SK-N-SH (cell line): ENCODE measurements at regions not wholly inside any gene's neighbourhood (a gene's known extent, or its start where the extent isn't known, plus 50 kb on each side); places are given as distances from the start of the nearest gene placed in this dataset.

Experiments used
- CTCF ChIA-PET: fragments of 300-600, 350-600 bp; formaldehyde crosslinking; extraction: SDS; loops from one replicate; lab custom pipeline; 2021; lab: Yijun Ruan, JAX
- POLR2A ChIA-PET: fragments of 350-600 bp; sonication (Branson Sonifier 250); formaldehyde crosslinking; extraction: SDS; loops from one replicate; lab custom pipeline; 2020; ENCODE audit warnings: antibody characterized with exemption, inconsistent platforms; lab: Yijun Ruan, JAX
- DNase-seq: peaks from one replicate; pipeline ENCODE4 v3.0.0; 2012
- H2AFZ ChIP-seq: fragments of 200-600 bp; sonication (generic); 2 replicates; pipeline ENCODE4 v1.8.1; 2016; ENCODE audit warnings: antibody characterized with exemption, mild to moderate bottlenecking, low read depth
- H3F3A ChIP-seq: fragments of 200-600 bp; sonication (generic); replicated peaks from 2 replicates; pipeline ENCODE3; 2016; ENCODE audit warnings: antibody characterized with exemption, mild to moderate bottlenecking; ENCODE audit not compliant: insufficient read depth
- H3K27ac ChIP-seq, 2 experiments: fragments of 200-500 bp in 1 of 2; fragments of 200-600 bp in 1 of 2; sonication (Bioruptor generic) in 1 of 2; sonication (generic), shearing (Covaris generic) in 1 of 2; 2 replicates each; pipeline versions ENCODE4 v1.5.1 to v1.6.1; 2014 to 2016; ENCODE audit warnings: low read depth in 2 of 2, inconsistent platforms in 1 of 2, low read length in 1 of 2, mild to moderate bottlenecking in 1 of 2, mixed read lengths in 1 of 2
- H3K27me3 ChIP-seq: fragments of 200-600 bp; sonication (generic), shearing (Covaris generic); 2 replicates; pipeline ENCODE4 v1.6.1; 2016; ENCODE audit warnings: mixed run types; ENCODE audit not compliant: insufficient read depth
- H3K36me3 ChIP-seq, 2 experiments: fragments of 200-500 bp in 1 of 2; fragments of 200-600 bp in 1 of 2; sonication (Bioruptor generic) in 1 of 2; sonication (generic) in 1 of 2; replicated peaks in 1 of 2; 2 replicates each; pipeline versions ENCODE3 to v1.5.1; 2014 to 2016; ENCODE audit warnings: low read length in 1 of 2, mild to moderate bottlenecking in 1 of 2; ENCODE audit not compliant: insufficient read depth in 2 of 2, control insufficient read depth in 1 of 2
- H3K4me1 ChIP-seq, 2 experiments: fragments of 200-500 bp in 1 of 2; fragments of 200-600 bp in 1 of 2; sonication (Bioruptor generic) in 1 of 2; sonication (generic), shearing (Covaris generic) in 1 of 2; 2 replicates each; pipeline versions ENCODE4 v1.5.1 to v1.6.1; 2014 to 2016; ENCODE audit warnings: low read depth in 1 of 2, low read length in 1 of 2, mixed run types in 1 of 2; ENCODE audit not compliant: insufficient read depth in 2 of 2, control insufficient read depth in 1 of 2
- H3K4me2 ChIP-seq: fragments of 200-600 bp; sonication (generic), shearing (Covaris generic); 2 replicates; pipeline ENCODE4 v1.6.1; 2017; ENCODE audit warnings: mixed run types
- H3K4me3 ChIP-seq, 2 experiments: fragments of 200-500 bp in 1 of 2; fragments of 200-600 bp in 1 of 2; sonication (Bioruptor generic) in 1 of 2; sonication (generic), shearing (Covaris generic) in 1 of 2; 2 replicates each; pipeline versions ENCODE4 v1.5.1 to v1.8.1; 2014 to 2016; ENCODE audit warnings: low read depth in 2 of 2, inconsistent platforms in 1 of 2, low read length in 1 of 2, mild to moderate bottlenecking in 1 of 2, mixed read lengths in 1 of 2, moderate library complexity in 1 of 2
- H3K79me2 ChIP-seq: fragments of 200-600 bp; sonication (generic); 2 replicates; pipeline ENCODE4 v1.8.1; 2017; ENCODE audit warnings: mild to moderate bottlenecking; ENCODE audit not compliant: insufficient read depth
- H3K9ac ChIP-seq: fragments of 200-600 bp; sonication (generic); 2 replicates; pipeline ENCODE4 v1.6.1; 2017; ENCODE audit warnings: mixed run types
- H3K9me2 ChIP-seq: fragments of 200-600 bp; sonication (generic); 2 replicates; pipeline ENCODE4 v1.6.1; 2017; ENCODE audit warnings: mixed run types
- H3K9me3 ChIP-seq: fragments of 200-600 bp; sonication (generic); 2 replicates; pipeline ENCODE4 v1.6.1; 2017; ENCODE audit warnings: mixed run types, mild to moderate bottlenecking, moderate library complexity
- H4K20me1 ChIP-seq: fragments of 200-600 bp; sonication (generic); 2 replicates; pipeline ENCODE4 v1.6.1; 2017; ENCODE audit warnings: mild to moderate bottlenecking, mixed run types; ENCODE audit not compliant: insufficient read depth
- CHD2 ChIP-seq: fragments of 150-350 bp; IDR thresholded peaks from 2 replicates; pipeline ENCODE4 v1.6.1; 2018; ENCODE audit warnings: low read length; ENCODE audit not compliant: partially characterized antibody
- CTCF ChIP-seq: fragments of 200-600 bp; sonication (generic); IDR thresholded peaks from 2 replicates; pipeline ENCODE4 v1.6.1; 2017; ENCODE audit warnings: antibody characterized with exemption, mild to moderate bottlenecking, moderate library complexity
- EP300 ChIP-seq, 2 experiments: IDR thresholded peaks; 2 replicates each; pipeline versions ENCODE4 v1.4.0 to v1.6.1; 2012; ENCODE audit warnings: borderline replicate concordance in 1 of 2, low read depth in 1 of 2, low read length in 1 of 2
- FOSL2 ChIP-seq: IDR thresholded peaks from 2 replicates; pipeline ENCODE4 v1.4.0; 2012; ENCODE audit warnings: low read depth, mild to moderate bottlenecking, moderate library complexity, borderline replicate concordance
- FOXM1 ChIP-seq: IDR thresholded peaks from 2 replicates; pipeline ENCODE4 v1.4.0; 2012; ENCODE audit warnings: low read depth, mild to moderate bottlenecking
- GABPA ChIP-seq: IDR thresholded peaks from 2 replicates; pipeline ENCODE4 v1.4.0; 2012; ENCODE audit warnings: low read depth, mild to moderate bottlenecking
- MXI1 ChIP-seq: IDR thresholded peaks from 2 replicates; pipeline ENCODE4 v1.6.1; 2012; ENCODE audit warnings: mild to moderate bottlenecking, low read depth, low read length, improper control_type of control experiment
- NRF1 ChIP-seq: IDR thresholded peaks from 2 replicates; pipeline ENCODE4 v1.6.1; 2012; ENCODE audit warnings: low read depth, mild to moderate bottlenecking, low read length
- POLR2AphosphoS5 ChIP-seq: IDR thresholded peaks from 2 replicates; pipeline ENCODE4 v1.6.1; 2012; ENCODE audit warnings: low read depth, low read length
- REST ChIP-seq: IDR thresholded peaks from 2 replicates; pipeline ENCODE4 v1.6.1; 2012; ENCODE audit warnings: mild to moderate bottlenecking, low read depth, low read length, moderate library complexity
- RFX5 ChIP-seq: IDR thresholded peaks from 2 replicates; pipeline ENCODE4 v1.6.1; 2012; ENCODE audit warnings: mild to moderate bottlenecking, improper control_type of control experiment, low read length
- RXRA ChIP-seq: IDR thresholded peaks from 2 replicates; pipeline ENCODE4 v1.4.0; 2012; ENCODE audit warnings: low read depth, mild to moderate bottlenecking, borderline replicate concordance
- SIN3A ChIP-seq: IDR thresholded peaks from 2 replicates; pipeline ENCODE4 v1.6.1; 2012; ENCODE audit warnings: low read depth, mild to moderate bottlenecking, low read length, moderate library complexity, borderline replicate concordance
- SMC3 ChIP-seq: IDR thresholded peaks from 2 replicates; pipeline ENCODE4 v1.6.1; 2012; ENCODE audit warnings: low read depth, low read length, improper control_type of control experiment
- TEAD4 ChIP-seq: IDR thresholded peaks from 2 replicates; pipeline ENCODE4 v1.4.0; 2012; ENCODE audit warnings: mild to moderate bottlenecking, borderline replicate concordance; ENCODE audit not compliant: insufficient read depth
- WGBS: methylation state at CpG from one replicate; pipeline ENCODE4 v1.1.6; 2017; ENCODE audit warnings: low lambda C conversion rate; 5-methylcytosine and 5-hydroxymethylcytosine counted together
- TF ChIP-seq, protein P1 (sequence below): IDR thresholded peaks from 2 replicates; pipeline ENCODE4 v1.4.0; 2012; ENCODE audit warnings: low read depth, borderline replicate concordance
- TF ChIP-seq, protein P2 (sequence below): IDR thresholded peaks from 2 replicates; pipeline ENCODE4 v1.4.0; 2012; ENCODE audit warnings: low read depth

GRCh38 chr6:56760842-56761241, 118.2 kb upstream of the DST start:
- Histone ChIP-seq H3F3A (peaks cover 7% of the 10 kb centered on the region), H3K36me3 (peaks cover 0 to 16% of the 10 kb centered on the region in 2 experiments), H3K9ac (no peak overlapping the region), H3K27me3 (no peaks in the 10 kb centered on the region), H2AFZ (no peak overlapping the region), H3K4me1 (peaks cover 12 to 45% of the 10 kb centered on the region in 2 experiments), H3K9me2 (no peaks in the 10 kb centered on the region), H3K79me2 (peaks cover 100% of the 10 kb centered on the region), H3K9me3 (no peaks in the 10 kb centered on the region), H3K4me2 (no peak overlapping the region), H3K27ac (peak overlapping the region in 1 of 2 experiments; percentile 14; a peak in 2 of 4 replicates), H3K4me3 (no peak overlapping the region), H4K20me1 (peaks cover 96% of the 10 kb centered on the region)
- WGBS, result 56% methylated on average over 1 of the region's 1 CpG
- POLR2A ChIA-PET, result no interaction called here
- TF ChIP-seq NRF1 (no peak), REST (no peak), GABPA (no peak), SIN3A (no peak), RXRA (no peak), EP300 (IDR thresholded peaks at IDR 0.05; ENCODE audit: borderline replicate concordance in 1 of 2, low read depth in 1 of 2, low read length in 1 of 2) (no peak), FOXM1 (no peak), RFX5 (no peak), CTCF (no peak), SMC3 (no peak), FOSL2 (no peak), POLR2AphosphoS5 (no peak), MXI1 (no peak), CHD2 (no peak), TEAD4 (no peak)
- TF ChIP-seq, protein P1, sequence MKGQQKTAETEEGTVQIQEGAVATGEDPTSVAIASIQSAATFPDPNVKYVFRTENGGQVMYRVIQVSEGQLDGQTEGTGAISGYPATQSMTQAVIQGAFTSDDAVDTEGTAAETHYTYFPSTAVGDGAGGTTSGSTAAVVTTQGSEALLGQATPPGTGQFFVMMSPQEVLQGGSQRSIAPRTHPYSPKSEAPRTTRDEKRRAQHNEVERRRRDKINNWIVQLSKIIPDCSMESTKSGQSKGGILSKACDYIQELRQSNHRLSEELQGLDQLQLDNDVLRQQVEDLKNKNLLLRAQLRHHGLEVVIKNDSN, result no peak
- TF ChIP-seq, protein P2, sequence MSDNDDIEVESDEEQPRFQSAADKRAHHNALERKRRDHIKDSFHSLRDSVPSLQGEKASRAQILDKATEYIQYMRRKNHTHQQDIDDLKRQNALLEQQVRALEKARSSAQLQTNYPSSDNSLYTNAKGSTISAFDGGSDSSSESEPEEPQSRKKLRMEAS, result no peak
- CTCF ChIA-PET, result interaction anchor here (0.9 to 1.8 kb wide), 4 partner anchors 51 to 91 kb away, joined by 3 to 7 read pairs (median 4); no protein-coding TSS in a partner anchor
- no peak for DNase-seq
